Gastrocnemius medialis (tissue), 4 donors: ENCODE measurements at regions not wholly inside any gene's neighbourhood (a gene's known extent, or its start where the extent isn't known, plus 50 kb on each side); places are given as distances from the start of the nearest gene placed in this dataset.

ENCODE experiments used
- ATAC-seq, 2 donors: fragments of 150-250 bp; one replicate each; pipeline ENCODE4 v1.9.1; 2016
- DNase-seq, 2 donors: peaks; one replicate each; pipeline ENCODE4 v3.0.0-alpha.2; 2019
- H3K27ac ChIP-seq, 4 donors: fragments of 200-600 bp; sonication (generic); 1 replicate in 1 of 4; 2 replicates in 3 of 4; pipeline ENCODE4 v1.5.1; 2016 to 2018; ENCODE audit warnings: mild to moderate bottlenecking in 2 of 4, moderate library complexity in 1 of 4
- H3K27me3 ChIP-seq, 3 donors: fragments of 200-600 bp; sonication (generic) in 2 of 3; 1 replicate in 1 of 3; 2 replicates in 2 of 3; pipeline versions ENCODE4 v1.5.1 to v1.6.0; 2016 to 2019; ENCODE audit warnings: mild to moderate bottlenecking in 1 of 3, moderate library complexity in 1 of 3
- H3K36me3 ChIP-seq, 2 donors: fragments of 200-600 bp; sonication (generic) in 1 of 2; one replicate each; pipeline ENCODE4 v1.5.1; 2017 to 2018
- H3K4me1 ChIP-seq, 2 donors: fragments of 200-600 bp; sonication (generic) in 1 of 2; one replicate each; pipeline ENCODE4 v1.5.1; 2016 to 2017; ENCODE audit warnings: mild to moderate bottlenecking in 2 of 2
- H3K4me3 ChIP-seq, 4 donors: fragments of 200-600 bp; sonication (generic) in 3 of 4; 1 replicate in 1 of 4; 2 replicates in 3 of 4; pipeline ENCODE4 v1.5.1; 2016 to 2019; ENCODE audit warnings: mild to moderate bottlenecking in 2 of 4
- H3K9me3 ChIP-seq, 3 donors: fragments of 200-600 bp; sonication (generic) in 2 of 3; 1 replicate in 1 of 3; 2 replicates in 2 of 3; pipeline ENCODE4 v1.5.1; 2016 to 2019
- CTCF ChIP-seq, 5 experiments: fragments of 450-650 bp in 3 of 5; fragments of 200-600 bp in 2 of 5; sonication (generic) in 2 of 5; IDR thresholded peaks in 4 of 5; conservative IDR thresholded peaks in 1 of 5; 1 replicate in 4 of 5; 2 replicates in 1 of 5; pipeline ENCODE4 v1.5.1; 2016 to 2019; ENCODE audit warnings: antibody characterized with exemption in 5 of 5, mild to moderate bottlenecking in 3 of 5, moderate library complexity in 3 of 5
- POLR2A ChIP-seq, 2 donors: fragments of 450-650 bp; IDR thresholded peaks; one replicate each; pipeline ENCODE4 v1.6.1; 2017; ENCODE audit warnings: antibody characterized with exemption in 2 of 2, mild to moderate bottlenecking in 2 of 2, moderate library complexity in 2 of 2
- in situ Hi-C, 4 donors: fragments of 200-750 bp; cut with MboI; loops; one replicate each; pipeline versions ENCODE4 v1.15.0 to v1.8.0; 2017; ENCODE audit warnings: low sequenced_read_pairs in 4 of 4
- intact Hi-C: fragments of 100-400 bp; cut with DNase I; formaldehyde crosslinking; loops from one replicate; pipeline ENCODE4 v1.15.1; 2023; ENCODE audit warnings: low total_unique reads

- in situ Hi-C loops = loop anchor here in 1 of 4 donors (10.0 kb wide), 1 partner anchor 57 kb away; no protein-coding TSS in a partner anchor
- no peak for TF ChIP-seq POLR2A (IDR thresholded peaks at IDR 0.05)
- TF ChIP-seq CTCF (IDR thresholded peaks at IDR 0.05 in 4 of 5, conservative IDR thresholded peaks at IDR 0.05 in 1 of 5) = no peak
- no peak overlapping the region for H3K4me3 ChIP-seq
- no peaks in the 10 kb centered on the region for H3K4me1 ChIP-seq
- no peak overlapping the region for H3K27ac ChIP-seq
- no peaks in the 10 kb centered on the region for H3K27me3 ChIP-seq
- intact Hi-C loops = no loop called here
- ATAC-seq (no peak), DNase-seq (no peak)
- H3K9me3 ChIP-seq = no peaks in the 10 kb centered on the region
- no peaks in the 10 kb centered on the region for H3K36me3 ChIP-seq
Observed at GRCh38 chr11:92771701-92772100, 197.8 kb upstream of the MTNR1B start.

GRCh38 chr11:92775003-92775676, 194.3 kb upstream of the MTNR1B start:
- TF ChIP-seq POLR2A (IDR thresholded peaks at IDR 0.05) = no peak
- TF ChIP-seq CTCF (IDR thresholded peaks at IDR 0.05 in 4 of 5, conservative IDR thresholded peaks at IDR 0.05 in 1 of 5) = no peak
- in situ Hi-C loops = loop anchor here in 1 of 4 donors (10.0 kb wide), 1 partner anchor 60 kb away; no protein-coding TSS in a partner anchor
- H3K9me3 ChIP-seq = no peaks in the 10 kb centered on the region
- intact Hi-C loops = no loop called here
- ATAC-seq = no peak
- H3K27me3 ChIP-seq = no peaks in the 10 kb centered on the region
- H3K4me1 ChIP-seq = no peaks in the 10 kb centered on the region
- H3K27ac ChIP-seq = no peak overlapping the region
- no peak for DNase-seq
- no peak overlapping the region for H3K4me3 ChIP-seq
- H3K36me3 ChIP-seq = no peaks in the 10 kb centered on the region

GRCh38 chr11:92776676-92777075, 192.8 kb upstream of the MTNR1B start:
- intact Hi-C loops (no loop called here), in situ Hi-C loops (loop anchor here in 1 of 4 donors (10.0 kb wide), 1 partner anchor 62 kb away; no protein-coding TSS in a partner anchor)
- no peaks in the 10 kb centered on the region for H3K9me3 ChIP-seq
- TF ChIP-seq CTCF (IDR thresholded peaks at IDR 0.05 in 4 of 5, conservative IDR thresholded peaks at IDR 0.05 in 1 of 5) (no peak), POLR2A (IDR thresholded peaks at IDR 0.05) (no peak)
- H3K27me3 ChIP-seq = no peaks in the 10 kb centered on the region
- H3K27ac ChIP-seq = no peak overlapping the region
- no peak for DNase-seq
- ATAC-seq = no peak
- H3K4me1 ChIP-seq = no peaks in the 10 kb centered on the region
- H3K36me3 ChIP-seq = no peaks in the 10 kb centered on the region
- no peak overlapping the region for H3K4me3 ChIP-seq

GRCh38 chr11:92779746-92780145, 189.7 kb upstream of the MTNR1B start:
- Histone ChIP-seq H3K27me3 (no peaks in the 10 kb centered on the region), H3K9me3 (no peaks in the 10 kb centered on the region), H3K4me3 (no peak overlapping the region), H3K27ac (no peak overlapping the region), H3K4me1 (no peaks in the 10 kb centered on the region), H3K36me3 (no peaks in the 10 kb centered on the region)
- ATAC-seq (no peak), DNase-seq (no peak)
- intact Hi-C loops = no loop called here
- TF ChIP-seq POLR2A (IDR thresholded peaks at IDR 0.05) = no peak
- no peak for TF ChIP-seq CTCF (IDR thresholded peaks at IDR 0.05 in 4 of 5, conservative IDR thresholded peaks at IDR 0.05 in 1 of 5)
- in situ Hi-C loops = loop anchor here in 1 of 4 donors (10.0 kb wide), 1 partner anchor 65 kb away; no protein-coding TSS in a partner anchor
